Endothelial cell of umbilical vein (primary cell): ENCODE measurements at regions not wholly inside any gene's neighbourhood (a gene's known extent, or its start where the extent isn't known, plus 50 kb on each side); places are given as distances from the start of the nearest gene placed in this dataset.

Source experiments
- EZH2 ChIP-seq: IDR thresholded peaks from 2 replicates; pipeline ENCODE4 v1.6.1; 2012; ENCODE audit warnings: borderline replicate concordance, low read depth, mild to moderate bottlenecking, moderate library complexity, low read length, inconsistent platforms; ENCODE audit not compliant: severe bottlenecking
- GATA2 ChIP-seq: IDR thresholded peaks from 2 replicates; pipeline ENCODE4 v1.7.0; 2011; ENCODE audit warnings: low read depth, mild to moderate bottlenecking, moderate library complexity, mixed read lengths, low read length; ENCODE audit not compliant: insufficient read length, insufficient read depth
- MYC ChIP-seq: IDR thresholded peaks from one replicate; pipeline ENCODE4 v1.6.1; 2011; ENCODE audit warnings: mild to moderate bottlenecking, low read depth, low read length
- POLR2A ChIP-seq: IDR thresholded peaks from 2 replicates; pipeline ENCODE4 v1.6.1; 2012; ENCODE audit warnings: low read depth, mild to moderate bottlenecking, control low read depth, low read length
- TF ChIP-seq, protein P1 (sequence below), 2 donors: IDR thresholded peaks; 1 replicate in 1 of 2; 2 replicates in 1 of 2; pipeline ENCODE4 v1.5.1; 2011; ENCODE audit warnings: low read length in 2 of 2, mild to moderate bottlenecking in 2 of 2, moderate library complexity in 2 of 2, control low read depth in 1 of 2, inconsistent platforms in 1 of 2, low read depth in 1 of 2; ENCODE audit not compliant: insufficient read depth in 1 of 2; ENCODE audit errors: extremely low read depth in 1 of 2
- TF ChIP-seq, protein P2 (sequence below): IDR thresholded peaks from 2 replicates; pipeline ENCODE4 v1.6.1; 2011; ENCODE audit not compliant: insufficient read depth, insufficient read length

DNA sequence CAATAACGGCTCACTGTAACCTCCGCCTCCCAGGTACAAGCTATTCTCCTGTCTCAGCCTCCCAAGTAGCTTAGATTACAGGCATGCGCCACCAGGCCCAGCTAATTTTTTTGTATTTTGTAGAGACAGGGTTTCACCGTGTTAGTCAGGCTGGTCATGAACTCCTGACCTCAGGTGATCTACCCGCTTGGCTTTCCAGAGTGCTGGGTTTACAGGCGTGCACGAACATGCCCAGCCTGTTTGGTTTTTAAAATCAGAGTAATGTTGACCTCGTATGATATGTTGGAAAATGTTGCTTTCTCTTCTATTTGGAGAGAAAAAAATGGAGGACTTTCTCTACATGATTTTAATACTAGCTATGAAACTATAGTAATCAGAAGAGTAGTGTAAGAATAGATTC is 386.2 kb downstream of the PTH2R start:
- TF ChIP-seq POLR2A (no peak), GATA2 (no peak), EZH2 (no peak), MYC (no peak)
- TF ChIP-seq, protein P1, sequence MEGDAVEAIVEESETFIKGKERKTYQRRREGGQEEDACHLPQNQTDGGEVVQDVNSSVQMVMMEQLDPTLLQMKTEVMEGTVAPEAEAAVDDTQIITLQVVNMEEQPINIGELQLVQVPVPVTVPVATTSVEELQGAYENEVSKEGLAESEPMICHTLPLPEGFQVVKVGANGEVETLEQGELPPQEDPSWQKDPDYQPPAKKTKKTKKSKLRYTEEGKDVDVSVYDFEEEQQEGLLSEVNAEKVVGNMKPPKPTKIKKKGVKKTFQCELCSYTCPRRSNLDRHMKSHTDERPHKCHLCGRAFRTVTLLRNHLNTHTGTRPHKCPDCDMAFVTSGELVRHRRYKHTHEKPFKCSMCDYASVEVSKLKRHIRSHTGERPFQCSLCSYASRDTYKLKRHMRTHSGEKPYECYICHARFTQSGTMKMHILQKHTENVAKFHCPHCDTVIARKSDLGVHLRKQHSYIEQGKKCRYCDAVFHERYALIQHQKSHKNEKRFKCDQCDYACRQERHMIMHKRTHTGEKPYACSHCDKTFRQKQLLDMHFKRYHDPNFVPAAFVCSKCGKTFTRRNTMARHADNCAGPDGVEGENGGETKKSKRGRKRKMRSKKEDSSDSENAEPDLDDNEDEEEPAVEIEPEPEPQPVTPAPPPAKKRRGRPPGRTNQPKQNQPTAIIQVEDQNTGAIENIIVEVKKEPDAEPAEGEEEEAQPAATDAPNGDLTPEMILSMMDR (IDR thresholded peaks at IDR 0.05; ENCODE audit: extremely low read depth in 1 of 2, insufficient read depth in 1 of 2, low read depth in 1 of 2, low read length in 2 of 2), result no peak
- TF ChIP-seq, protein P2, sequence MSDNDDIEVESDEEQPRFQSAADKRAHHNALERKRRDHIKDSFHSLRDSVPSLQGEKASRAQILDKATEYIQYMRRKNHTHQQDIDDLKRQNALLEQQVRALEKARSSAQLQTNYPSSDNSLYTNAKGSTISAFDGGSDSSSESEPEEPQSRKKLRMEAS, result no peak
